ENCODE measurements at regions not wholly inside any gene's neighbourhood (a gene's known extent, or its start where the extent isn't known, plus 50 kb on each side); places are given as distances from the start of the nearest gene placed in this dataset.

DNA sequence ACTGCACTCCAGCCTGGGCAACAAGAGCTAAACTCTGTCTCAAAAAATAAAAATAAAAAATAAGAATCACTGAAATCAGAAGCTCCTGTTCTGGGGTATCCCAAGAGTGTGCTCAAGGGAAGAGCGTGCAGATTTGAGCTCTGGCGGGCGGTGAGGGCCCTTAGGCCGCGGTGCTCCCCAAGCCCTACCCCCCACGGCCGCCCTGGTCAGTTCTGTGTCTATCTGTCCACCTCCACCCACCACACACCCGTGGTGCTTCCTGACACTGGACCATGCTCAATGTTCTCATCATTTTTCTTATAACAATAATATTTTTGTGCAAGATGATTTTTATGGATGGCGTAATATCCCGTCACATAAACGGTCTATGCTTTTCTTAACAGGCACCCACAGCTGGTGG is 71.1 kb downstream of the RTL6 start:
- no peaks in the 10 kb centered on the region for H3K36me3 ChIP-seq (ENCODE audit: insufficient read depth, low read length)
- TF ChIP-seq, protein P1, sequence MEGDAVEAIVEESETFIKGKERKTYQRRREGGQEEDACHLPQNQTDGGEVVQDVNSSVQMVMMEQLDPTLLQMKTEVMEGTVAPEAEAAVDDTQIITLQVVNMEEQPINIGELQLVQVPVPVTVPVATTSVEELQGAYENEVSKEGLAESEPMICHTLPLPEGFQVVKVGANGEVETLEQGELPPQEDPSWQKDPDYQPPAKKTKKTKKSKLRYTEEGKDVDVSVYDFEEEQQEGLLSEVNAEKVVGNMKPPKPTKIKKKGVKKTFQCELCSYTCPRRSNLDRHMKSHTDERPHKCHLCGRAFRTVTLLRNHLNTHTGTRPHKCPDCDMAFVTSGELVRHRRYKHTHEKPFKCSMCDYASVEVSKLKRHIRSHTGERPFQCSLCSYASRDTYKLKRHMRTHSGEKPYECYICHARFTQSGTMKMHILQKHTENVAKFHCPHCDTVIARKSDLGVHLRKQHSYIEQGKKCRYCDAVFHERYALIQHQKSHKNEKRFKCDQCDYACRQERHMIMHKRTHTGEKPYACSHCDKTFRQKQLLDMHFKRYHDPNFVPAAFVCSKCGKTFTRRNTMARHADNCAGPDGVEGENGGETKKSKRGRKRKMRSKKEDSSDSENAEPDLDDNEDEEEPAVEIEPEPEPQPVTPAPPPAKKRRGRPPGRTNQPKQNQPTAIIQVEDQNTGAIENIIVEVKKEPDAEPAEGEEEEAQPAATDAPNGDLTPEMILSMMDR (IDR thresholded peaks at IDR 0.05; ENCODE audit: extremely low read depth, low read depth, low read length): no peak
- DNase-seq (ENCODE audit: insufficient read length, low spot score, missing footprints): no peak

DNA sequence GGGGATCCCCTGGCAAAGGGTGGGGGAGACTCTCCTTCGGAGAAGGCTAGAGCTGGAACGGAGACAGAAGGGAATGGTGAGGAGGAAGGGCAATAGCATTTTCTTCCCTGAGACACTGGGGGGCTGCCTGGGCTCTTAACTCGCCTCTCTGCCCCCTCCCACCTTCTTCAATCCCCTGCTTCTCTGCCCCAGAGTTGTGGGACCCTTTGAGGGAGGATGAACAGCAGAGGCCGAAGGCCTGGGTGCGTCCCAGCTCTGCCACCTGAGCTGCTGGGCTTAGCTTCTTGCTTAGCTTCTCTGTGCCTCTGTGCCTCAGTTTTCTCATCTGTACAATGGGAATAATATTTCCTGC is 72.4 kb downstream of the RTL6 start:
- H2AFZ ChIP-seq (ENCODE audit: low read length): no peak overlapping the region

More for the DNA sequence above, 71.1 kb downstream of the RTL6 start:
- H4K20me1 ChIP-seq (ENCODE audit: insufficient read depth, low read length): no peaks in the 10 kb centered on the region
- H3K4me3 ChIP-seq (ENCODE audit: insufficient read depth, low read length): no peak overlapping the region
- H3K79me2 ChIP-seq (ENCODE audit: insufficient read depth, low read length): no peaks in the 10 kb centered on the region
- H3K4me1 ChIP-seq (ENCODE audit: insufficient read depth, low read length): no peaks in the 10 kb centered on the region
- no peaks in the 10 kb centered on the region for H3K9me3 ChIP-seq (ENCODE audit: low read depth, low read length)
- no peak overlapping the region for H2AFZ ChIP-seq (ENCODE audit: low read length)
- H3K27ac ChIP-seq (ENCODE audit: low read depth, low read length): no peak overlapping the region
- H3K4me2 ChIP-seq (ENCODE audit: insufficient read depth, low read length): no peak overlapping the region
- H3K27me3 ChIP-seq (ENCODE audit: insufficient read depth, low read length): peaks cover 12% of the 10 kb centered on the region

DNA sequence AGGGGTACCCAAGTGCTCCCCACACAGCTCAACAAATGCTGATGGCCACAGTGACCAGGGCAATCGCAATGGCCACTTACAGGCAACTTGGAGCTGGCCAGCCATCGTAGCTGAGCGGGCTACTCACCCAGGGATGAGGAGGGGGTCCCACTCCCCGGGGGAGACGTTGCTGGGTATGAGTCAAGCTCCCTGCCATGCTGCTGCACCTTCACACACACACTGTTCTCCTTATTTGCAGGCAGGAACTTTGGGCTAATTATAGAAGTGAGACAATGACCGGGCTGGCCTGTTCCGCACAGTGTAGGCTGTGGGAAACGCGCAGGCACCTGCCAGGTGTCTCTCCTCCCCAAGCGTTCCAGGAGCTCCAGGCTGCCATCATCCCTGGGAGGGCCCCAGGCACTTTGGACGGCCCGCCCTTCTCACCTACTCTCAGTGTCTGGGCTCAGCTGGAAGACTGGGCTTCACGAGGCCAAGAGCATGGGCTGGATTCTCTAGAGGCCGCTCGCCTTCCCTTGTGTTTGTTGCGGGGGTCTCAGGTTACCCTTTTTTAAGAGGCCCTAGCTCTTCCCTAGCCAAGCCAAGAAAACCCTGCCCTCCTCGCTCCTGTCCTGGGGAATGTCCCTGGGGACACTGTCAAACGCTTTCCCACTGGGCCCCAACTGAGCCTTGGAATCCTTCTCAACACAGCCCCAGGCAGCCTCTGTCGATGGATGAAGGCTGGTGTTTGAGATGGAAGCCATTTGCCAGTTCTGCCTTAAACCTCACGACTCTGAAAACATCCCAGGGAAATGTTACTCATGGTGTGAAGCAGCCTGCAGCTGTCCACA is 73.0 kb downstream of the RTL6 start:
- Histone ChIP-seq H2AFZ (ENCODE audit: low read length) (no peak overlapping the region), H3K27ac (ENCODE audit: low read depth, low read length) (no peak overlapping the region), H3K79me2 (ENCODE audit: insufficient read depth, low read length) (no peaks in the 10 kb centered on the region), H3K9me3 (ENCODE audit: low read depth, low read length) (peaks cover 2% of the 10 kb centered on the region), H3K36me3 (ENCODE audit: insufficient read depth, low read length) (no peaks in the 10 kb centered on the region), H3K4me1 (ENCODE audit: insufficient read depth, low read length) (no peaks in the 10 kb centered on the region), H3K4me2 (ENCODE audit: insufficient read depth, low read length) (no peak overlapping the region), H4K20me1 (ENCODE audit: insufficient read depth, low read length) (no peaks in the 10 kb centered on the region), H3K27me3 (ENCODE audit: insufficient read depth, low read length) (peaks cover 11% of the 10 kb centered on the region), H3K4me3 (ENCODE audit: insufficient read depth, low read length) (no peak overlapping the region)
- TF ChIP-seq, protein P1 (IDR thresholded peaks at IDR 0.05; ENCODE audit: extremely low read depth, low read depth, low read length): no peak
- peak; percentile 50 for DNase-seq (ENCODE audit: insufficient read length, low spot score, missing footprints)

More for the DNA sequence above, 72.4 kb downstream of the RTL6 start:
- H3K4me3 ChIP-seq (ENCODE audit: insufficient read depth, low read length): no peak overlapping the region
- no peak overlapping the region for H3K4me2 ChIP-seq (ENCODE audit: insufficient read depth, low read length)
- no peaks in the 10 kb centered on the region for H3K36me3 ChIP-seq (ENCODE audit: insufficient read depth, low read length)
- no peaks in the 10 kb centered on the region for H3K79me2 ChIP-seq (ENCODE audit: insufficient read depth, low read length)
- H3K4me1 ChIP-seq (ENCODE audit: insufficient read depth, low read length): no peaks in the 10 kb centered on the region
- no peaks in the 10 kb centered on the region for H3K9me3 ChIP-seq (ENCODE audit: low read depth, low read length)
- no peak overlapping the region for H3K27ac ChIP-seq (ENCODE audit: low read depth, low read length)
- peaks cover 9% of the 10 kb centered on the region for H3K27me3 ChIP-seq (ENCODE audit: insufficient read depth, low read length)
- H4K20me1 ChIP-seq (ENCODE audit: insufficient read depth, low read length): no peaks in the 10 kb centered on the region
- TF ChIP-seq, protein P1 (IDR thresholded peaks at IDR 0.05; ENCODE audit: extremely low read depth, low read depth, low read length): no peak
- DNase-seq (ENCODE audit: insufficient read length, low spot score, missing footprints): no peak

DNA sequence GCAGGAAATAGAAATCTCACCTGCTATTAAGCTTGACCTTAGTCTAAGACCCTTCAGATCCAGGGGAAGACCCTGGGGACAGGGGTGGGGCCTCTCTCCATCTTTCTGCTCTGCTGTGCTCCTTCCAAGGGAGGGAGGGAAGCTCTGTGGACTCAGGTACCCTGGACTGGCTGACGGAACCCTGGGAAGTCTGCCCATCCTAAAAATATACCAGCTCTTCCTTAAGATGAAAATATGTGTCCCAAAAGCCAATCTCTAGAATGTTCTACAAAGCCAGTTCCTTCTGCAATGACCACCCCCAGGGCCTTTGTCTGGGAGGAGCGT is 73.7 kb downstream of the RTL6 start:
- Histone ChIP-seq H3K36me3 (ENCODE audit: insufficient read depth, low read length) (no peaks in the 10 kb centered on the region), H2AFZ (ENCODE audit: low read length) (no peak overlapping the region), H3K9me3 (ENCODE audit: low read depth, low read length) (peaks cover 9% of the 10 kb centered on the region), H3K27ac (ENCODE audit: low read depth, low read length) (no peak overlapping the region), H3K4me2 (ENCODE audit: insufficient read depth, low read length) (no peak overlapping the region), H4K20me1 (ENCODE audit: insufficient read depth, low read length) (no peaks in the 10 kb centered on the region), H3K4me3 (ENCODE audit: insufficient read depth, low read length) (no peak overlapping the region), H3K27me3 (ENCODE audit: insufficient read depth, low read length) (peaks cover 11% of the 10 kb centered on the region), H3K4me1 (ENCODE audit: insufficient read depth, low read length) (no peaks in the 10 kb centered on the region), H3K79me2 (ENCODE audit: insufficient read depth, low read length) (no peaks in the 10 kb centered on the region)
- DNase-seq (ENCODE audit: insufficient read length, low spot score, missing footprints): peak; percentile 43
- TF ChIP-seq, protein P1 (IDR thresholded peaks at IDR 0.05; ENCODE audit: extremely low read depth, low read depth, low read length): no peak

Data from osteoblast (primary cell).